ENCODE measurements at regions not wholly inside any gene's neighbourhood (a gene's known extent, or its start where the extent isn't known, plus 50 kb on each side); places are given as distances from the start of the nearest gene placed in this dataset.
"Not testable (repeated sequence)": the region's sequence is repeated elsewhere in the genome, so short reads cannot be mapped to it uniquely, and the experiment has no call there.

- DNase-seq = no peak
Observed at GRCh38 chr4:14399848-14400247, 602.4 kb upstream of the CPEB2 start.

GRCh38 chr4:14400307-14400706 is 602.0 kb upstream of the CPEB2 start:
- no peak for DNase-seq

- no peak for DNase-seq
Observed at GRCh38 chr4:14403132-14403531, 599.1 kb upstream of the CPEB2 start.

GRCh38 chr4:14404730-14405129 is 597.6 kb upstream of the CPEB2 start:
- no peak for DNase-seq

- DNase-seq = no peak
Observed at GRCh38 chr4:14410516-14410915, 591.8 kb upstream of the CPEB2 start.

GRCh38 chr4:14415146-14415545 is 587.1 kb upstream of the CPEB2 start:
- no peak for DNase-seq

- DNase-seq = no peak
Observed at GRCh38 chr4:14419516-14419915, 582.8 kb upstream of the CPEB2 start.

- DNase-seq = not testable (repeated sequence)
Observed at GRCh38 chr4:14426297-14426696, 576.0 kb upstream of the CPEB2 start.

- DNase-seq = no peak
Observed at GRCh38 chr4:14428125-14428524, 574.2 kb upstream of the CPEB2 start.

- no peak for DNase-seq
Observed at GRCh38 chr4:14431155-14432134, 570.8 kb upstream of the CPEB2 start.

GRCh38 chr4:14434483-14434882 is 567.8 kb upstream of the CPEB2 start:
- DNase-seq = no peak

- DNase-seq = no peak
Observed at GRCh38 chr4:14434916-14435315, 567.4 kb upstream of the CPEB2 start.

- DNase-seq = no peak
Observed at GRCh38 chr4:14441561-14441960, 560.7 kb upstream of the CPEB2 start.

- DNase-seq = no peak
Observed at GRCh38 chr4:14445882-14446281, 556.4 kb upstream of the CPEB2 start.

- DNase-seq = no peak
Observed at GRCh38 chr4:14446311-14446710, 556.0 kb upstream of the CPEB2 start.

GRCh38 chr4:14446904-14447303 is 555.4 kb upstream of the CPEB2 start:
- no peak for DNase-seq

GRCh38 chr4:14449308-14449707 is 553.0 kb upstream of the CPEB2 start:
- no peak for DNase-seq

GRCh38 chr4:14452001-14452400 is 550.3 kb upstream of the CPEB2 start:
- no peak for DNase-seq

- no peak for DNase-seq
Observed at GRCh38 chr4:14452764-14453163, 549.5 kb upstream of the CPEB2 start.

- DNase-seq = no peak
Observed at GRCh38 chr4:14458463-14458862, 543.8 kb upstream of the CPEB2 start.

- DNase-seq = no peak
Observed at GRCh38 chr4:14465057-14465456, 537.2 kb upstream of the CPEB2 start.

GRCh38 chr4:14465507-14465906 is 536.8 kb upstream of the CPEB2 start:
- DNase-seq = no peak

- no peak for DNase-seq
Observed at GRCh38 chr4:14478504-14478903, 523.8 kb upstream of the CPEB2 start.

- DNase-seq = no peak
Observed at GRCh38 chr4:14496408-14496807, 505.9 kb upstream of the CPEB2 start.

GRCh38 chr4:14496969-14497368 is 505.3 kb upstream of the CPEB2 start:
- no peak for DNase-seq
